GM18867 (cell line): ENCODE measurements at regions not wholly inside any gene's neighbourhood (a gene's known extent, or its start where the extent isn't known, plus 50 kb on each side); places are given as distances from the start of the nearest gene placed in this dataset.

ENCODE experiments used
- ATAC-seq: cut with Tn5 transposase; IDR thresholded peaks from one replicate; pipeline ENCODE4 v1.9.1; 2021; ENCODE audit warnings: mild to moderate bottlenecking, moderate library complexity; ENCODE audit not compliant: unreplicated experiment

- ATAC-seq = no peak
These were observed 212.1 kb upstream of the TNRC6C start for GRCh38 chr17:77746393-77746792.

GRCh38 chr17:77746896-77747554, 211.5 kb upstream of the TNRC6C start:
- ATAC-seq = no peak

GRCh38 chr17:77748436-77748835, 210.1 kb upstream of the TNRC6C start:
- ATAC-seq = no peak

- ATAC-seq = no peak
These were observed 209.2 kb upstream of the TNRC6C start for GRCh38 chr17:77749321-77749751.

- no peak for ATAC-seq
These were observed 208.5 kb upstream of the TNRC6C start for GRCh38 chr17:77749989-77750388.

- ATAC-seq = no peak
These were observed 208.0 kb upstream of the TNRC6C start for GRCh38 chr17:77750427-77751043.

- no peak for ATAC-seq
These were observed 205.3 kb upstream of the TNRC6C start for GRCh38 chr17:77753246-77753645.

GRCh38 chr17:77753691-77754245, 204.7 kb upstream of the TNRC6C start:
- no peak for ATAC-seq

GRCh38 chr17:77754956-77755355, 203.5 kb upstream of the TNRC6C start:
- no peak for ATAC-seq

GRCh38 chr17:77755410-77755963, 203.0 kb upstream of the TNRC6C start:
- no peak for ATAC-seq

GRCh38 chr17:77756028-77756427, 202.5 kb upstream of the TNRC6C start:
- no peak for ATAC-seq

GRCh38 chr17:77756846-77757560, 201.5 kb upstream of the TNRC6C start:
- no peak for ATAC-seq

GRCh38 chr17:77757561-77757898, 201.0 kb upstream of the TNRC6C start:
- no peak for ATAC-seq

- no peak for ATAC-seq
These were observed 195.5 kb upstream of the TNRC6C start for GRCh38 chr17:77763023-77763422.

- no peak for ATAC-seq
These were observed 194.9 kb upstream of the TNRC6C start for GRCh38 chr17:77763575-77763974.

- no peak for ATAC-seq
These were observed 193.2 kb upstream of the TNRC6C start for GRCh38 chr17:77765292-77765691.

GRCh38 chr17:77767148-77767547, 191.4 kb upstream of the TNRC6C start:
- no peak for ATAC-seq

- ATAC-seq = no peak
These were observed 190.2 kb upstream of the TNRC6C start for GRCh38 chr17:77768248-77768852.

- no peak for ATAC-seq
These were observed 189.3 kb upstream of the TNRC6C start for GRCh38 chr17:77769215-77769614.

- no peak for ATAC-seq
These were observed 188.7 kb upstream of the TNRC6C start for GRCh38 chr17:77769762-77770161.
